CD4-positive, alpha-beta T cell treated with Interleukin-1 beta for 1 hour (primary cell): ENCODE measurements at regions not wholly inside any gene's neighbourhood (a gene's known extent, or its start where the extent isn't known, plus 50 kb on each side); places are given as distances from the start of the nearest gene placed in this dataset.
"Not testable (repeated sequence)": the region's sequence is repeated elsewhere in the genome, so short reads cannot be mapped to it uniquely, and the experiment has no call there.

Experiments
- DNase-seq, 2 donors: peaks; one replicate each; pipeline ENCODE4 v3.0.0-alpha.2; 2020 to 2022

DNA sequence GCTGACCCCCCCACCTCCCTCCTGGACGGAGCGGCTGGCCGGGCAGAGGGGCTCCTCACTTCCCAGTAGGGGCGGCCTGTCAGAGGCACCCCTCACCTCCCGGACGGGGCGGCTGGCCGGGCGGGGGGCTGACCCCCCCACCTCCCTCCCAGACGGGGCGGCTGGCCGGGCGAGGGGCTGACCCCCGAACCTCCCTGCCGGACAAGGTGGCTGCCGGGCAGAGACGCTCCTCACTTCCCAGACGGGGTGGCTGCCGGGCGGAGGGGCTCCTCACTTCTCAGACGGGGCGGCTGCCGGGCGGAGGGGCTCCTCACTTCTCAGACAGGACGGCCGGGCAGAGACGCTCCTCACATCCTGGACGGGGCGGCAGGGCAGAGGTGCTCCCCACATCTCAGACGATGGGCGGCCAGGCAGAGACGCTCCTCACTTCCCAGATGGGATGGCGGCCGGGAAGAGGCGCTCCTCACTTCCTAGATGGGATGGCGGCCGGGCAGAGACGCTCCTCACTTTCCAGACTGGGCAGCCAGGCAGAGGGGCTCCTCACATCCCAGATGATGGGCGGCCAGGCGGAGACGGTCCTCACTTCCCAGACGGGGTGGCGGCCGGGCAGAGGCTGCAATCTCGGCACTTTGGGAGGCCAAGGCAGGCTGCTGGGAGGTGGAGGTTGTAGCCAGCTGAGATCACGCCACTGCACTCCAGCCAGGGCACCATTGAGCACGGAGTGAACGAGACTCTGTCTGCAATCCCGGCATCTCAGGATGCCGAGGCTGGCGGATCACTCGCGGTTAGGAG, 66.2 kb upstream of the PAPPA2 start:
- DNase-seq, result not testable (repeated sequence)

DNA sequence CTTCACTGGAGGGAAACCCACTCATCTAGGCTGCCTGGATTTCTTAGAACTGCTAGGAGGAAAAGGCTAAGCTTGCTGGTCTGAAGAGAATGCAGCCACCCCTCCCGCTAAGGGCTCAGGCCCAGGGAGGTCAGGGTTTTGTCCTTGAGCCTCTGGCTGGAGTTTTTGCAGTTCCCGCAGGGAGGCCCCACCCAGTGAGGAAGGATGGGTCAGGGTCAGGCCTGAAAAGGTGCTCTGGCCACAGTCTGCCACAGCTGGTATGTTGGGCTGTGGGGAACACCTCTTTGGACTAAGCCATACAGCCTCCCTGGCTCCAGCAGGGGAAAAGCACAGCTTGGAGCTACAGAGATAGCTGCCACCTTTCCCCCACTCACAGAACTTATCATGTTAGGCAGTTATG, 71.4 kb upstream of the PAPPA2 start:
- DNase-seq, result no peak

GRCh38 chr1:176384841-176385240, 78.1 kb upstream of the PAPPA2 start:
- no peak for DNase-seq

- DNase-seq, result no peak
Observed at GRCh38 chr1:176382163-176382562, 80.8 kb upstream of the PAPPA2 start.

DNA sequence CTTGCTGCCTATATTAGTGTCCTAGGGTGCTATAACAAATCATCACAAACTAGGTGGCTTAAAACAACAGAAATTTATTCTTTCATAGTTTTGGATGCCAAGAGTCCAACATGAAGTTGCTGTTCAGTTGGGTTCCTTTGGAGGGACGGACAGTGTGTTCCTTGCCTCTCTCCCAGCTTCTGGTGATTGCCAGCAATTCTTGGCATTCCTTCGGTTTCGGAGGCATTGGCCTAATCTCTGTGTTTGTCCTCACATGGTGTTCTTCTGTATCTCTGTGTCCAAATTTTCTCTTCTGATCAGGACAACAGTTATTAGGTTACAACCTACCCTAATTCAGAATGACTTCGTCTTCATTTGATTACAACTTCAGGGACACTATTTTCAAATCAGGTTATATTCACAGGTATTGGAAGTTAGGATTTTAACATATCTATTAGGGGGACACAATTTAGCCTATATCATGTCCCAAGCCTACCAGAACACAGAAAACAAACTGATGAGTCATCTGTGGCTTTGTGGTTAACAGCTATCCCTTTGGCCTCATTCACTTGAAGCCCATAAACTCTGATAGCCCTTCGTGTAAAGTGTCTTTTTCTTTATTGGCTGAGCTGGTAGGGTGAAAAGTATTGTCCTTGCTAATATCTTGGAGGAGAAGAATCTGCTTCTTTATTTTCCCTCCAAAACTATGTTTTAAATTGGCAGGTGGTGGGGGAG, 83.2 kb upstream of the PAPPA2 start:
- no peak for DNase-seq

- peak; percentile 35 to 39 for DNase-seq
Observed at GRCh38 chr1:176374967-176375569, 87.9 kb upstream of the PAPPA2 start.

DNA sequence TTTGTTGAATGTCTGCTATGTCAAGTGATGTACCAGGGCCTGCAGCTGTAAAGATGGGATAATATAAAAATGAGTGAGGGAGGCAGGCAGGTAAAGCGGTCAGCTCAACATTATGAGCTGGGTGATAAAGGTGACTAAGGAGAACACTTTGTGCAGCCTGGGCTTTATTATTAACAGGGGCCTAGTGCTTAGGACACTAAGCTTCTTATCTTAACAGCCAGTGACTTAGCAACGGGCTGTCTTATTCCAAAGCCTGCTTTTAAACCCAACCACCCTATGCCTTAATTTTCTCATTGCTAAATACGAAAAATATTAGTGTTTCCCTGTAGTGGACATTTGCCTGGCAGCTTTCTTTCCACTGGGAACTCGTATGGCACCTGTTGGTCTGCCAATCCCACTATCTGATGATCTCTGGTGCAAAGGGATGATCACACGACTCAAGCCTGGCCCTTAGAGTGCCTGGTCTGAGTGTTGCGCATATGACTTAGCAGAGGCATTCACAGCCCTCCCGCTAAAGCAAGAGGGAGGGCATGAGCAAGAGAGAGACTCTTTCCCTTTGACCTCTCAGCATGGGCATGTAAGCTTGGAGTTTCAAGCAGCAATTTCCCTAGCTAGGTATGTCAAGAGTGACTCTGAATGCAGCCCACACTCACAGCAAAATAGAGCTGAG, 98.6 kb upstream of the PAPPA2 start:
- DNase-seq, result no peak

- DNase-seq, result not testable (repeated sequence)
Observed at GRCh38 chr1:176349135-176349715, 113.8 kb upstream of the PAPPA2 start.

DNA sequence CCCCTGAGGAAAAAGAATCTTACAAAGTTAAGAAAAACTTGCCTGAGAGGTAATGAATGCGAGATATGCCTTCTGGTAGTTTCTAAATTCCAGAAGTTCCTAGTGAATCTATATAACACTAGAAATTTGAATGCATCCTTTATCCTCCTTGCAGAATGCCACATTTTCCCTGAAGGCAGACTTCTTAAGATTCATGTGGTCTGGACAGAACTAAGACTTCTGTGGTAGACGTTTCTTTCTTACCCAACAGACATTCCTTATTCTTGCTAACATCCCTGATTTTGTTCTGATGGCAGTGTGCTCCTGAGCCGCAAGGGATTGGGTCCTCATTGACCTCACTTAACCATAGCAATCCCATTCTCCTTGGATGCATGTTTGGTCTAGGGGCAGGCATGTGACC, 121.3 kb upstream of the PAPPA2 start:
- DNase-seq, result no peak

DNA sequence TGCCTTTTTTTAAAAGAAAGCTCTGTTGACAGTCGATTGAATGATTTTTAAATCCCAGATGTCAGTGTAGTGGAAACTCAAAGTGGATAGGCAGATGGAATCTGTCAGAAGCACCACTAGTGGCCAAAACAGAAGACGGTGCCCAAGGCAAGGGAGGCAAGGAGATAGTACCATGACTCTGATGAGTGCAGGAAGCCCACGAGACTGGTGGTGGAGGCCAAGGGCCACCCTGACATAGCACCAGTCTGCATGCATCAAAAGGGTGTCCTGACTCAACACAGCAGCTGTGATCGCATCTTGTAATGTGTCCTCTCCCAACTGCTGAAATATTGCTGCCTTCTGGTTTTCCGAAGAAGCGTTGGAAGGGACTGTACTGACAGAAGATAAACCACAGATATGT, 124.1 kb upstream of the PAPPA2 start:
- no peak for DNase-seq

GRCh38 chr1:176330782-176331181, 123.7 kb upstream of the COP1 start:
- DNase-seq, result no peak

- no peak for DNase-seq
Observed at GRCh38 chr1:176325664-176326063, 118.6 kb upstream of the COP1 start.

GRCh38 chr1:176323472-176323871, 116.4 kb upstream of the COP1 start:
- no peak for DNase-seq

- no peak for DNase-seq
Observed at GRCh38 chr1:176315519-176316220, 108.6 kb upstream of the COP1 start.

- DNase-seq, result not testable (repeated sequence)
Observed at GRCh38 chr1:176296602-176297001, 89.5 kb upstream of the COP1 start.

DNA sequence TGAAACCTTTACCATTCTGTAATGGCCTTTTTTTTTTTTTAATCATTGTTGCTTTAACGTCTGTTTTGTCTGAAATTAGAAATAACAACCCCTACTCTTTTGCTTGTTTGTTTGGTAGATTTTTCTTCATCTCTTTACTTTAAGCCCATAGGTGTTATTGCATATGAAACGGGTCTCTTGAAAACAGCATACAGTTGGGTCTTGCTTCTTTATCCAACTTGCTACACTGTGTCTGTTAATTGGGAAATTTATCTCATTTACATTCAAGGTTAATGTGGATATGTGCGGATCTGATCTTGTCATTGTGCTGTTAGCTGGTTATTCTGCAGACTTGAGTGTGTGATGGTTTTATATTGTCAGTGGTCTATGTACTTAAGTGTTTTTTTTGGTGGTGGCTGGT, 78.9 kb upstream of the COP1 start:
- DNase-seq, result no peak

- no peak for DNase-seq
Observed at GRCh38 chr1:176271572-176271971, 64.5 kb upstream of the COP1 start.
